Activated naive CD4-positive, alpha-beta T cell treated with anti-CD3 and anti-CD28 coated beads for 36 hours (primary cell): ENCODE measurements at regions not wholly inside any gene's neighbourhood (a gene's known extent, or its start where the extent isn't known, plus 50 kb on each side); places are given as distances from the start of the nearest gene placed in this dataset.

Source experiments
- CTCF ChIA-PET: fragments of 350-600 bp; sonication (Branson Sonifier 250); formaldehyde crosslinking; loops from one replicate; lab custom pipeline; 2021; ENCODE audit warnings: antibody characterized with exemption; lab: Charles Lee
- DNase-seq: peaks from one replicate; pipeline ENCODE4 v3.0.0-alpha.2; 2020
- H3K27ac Mint-ChIP-seq: one replicate; pipeline ENCODE4 v1.8.0; 2021; ENCODE audit warnings: mild to moderate bottlenecking, mixed read lengths
- H3K27me3 Mint-ChIP-seq: one replicate; pipeline ENCODE4 v1.8.0; 2021; ENCODE audit warnings: low read depth, mixed read lengths
- H3K36me3 Mint-ChIP-seq: one replicate; pipeline ENCODE4 v1.8.0; 2021; ENCODE audit warnings: low read depth, mixed read lengths
- H3K4me1 Mint-ChIP-seq: one replicate; pipeline ENCODE4 v1.8.0; 2021; ENCODE audit warnings: low read depth, mixed read lengths
- H3K4me3 Mint-ChIP-seq: one replicate; pipeline ENCODE4 v1.8.0; 2021; ENCODE audit warnings: mild to moderate bottlenecking, moderate library complexity, mixed read lengths
- H3K9me3 Mint-ChIP-seq: one replicate; pipeline ENCODE4 v1.8.0; 2021; ENCODE audit warnings: mixed read lengths
- intact Hi-C: fragments of 100-400 bp; cut with micrococcal nuclease; formaldehyde crosslinking; loops from one replicate; pipeline ENCODE4 v1.15.1; 2023

- no peaks in the 10 kb centered on the region for H3K36me3 Mint-ChIP-seq
- H3K4me1 Mint-ChIP-seq, result no peaks in the 10 kb centered on the region
- no peak overlapping the region for H3K27ac Mint-ChIP-seq
- CTCF ChIA-PET, result no interaction called here
- intact Hi-C loops, result no loop called here
- H3K9me3 Mint-ChIP-seq, result no peaks in the 10 kb centered on the region
- H3K4me3 Mint-ChIP-seq, result no peak overlapping the region
- H3K27me3 Mint-ChIP-seq, result no peaks in the 10 kb centered on the region
- no peak for DNase-seq
These were observed 83.5 kb downstream of the TBX22 start for GRCh38 chrX:80098038-80098437.

DNA sequence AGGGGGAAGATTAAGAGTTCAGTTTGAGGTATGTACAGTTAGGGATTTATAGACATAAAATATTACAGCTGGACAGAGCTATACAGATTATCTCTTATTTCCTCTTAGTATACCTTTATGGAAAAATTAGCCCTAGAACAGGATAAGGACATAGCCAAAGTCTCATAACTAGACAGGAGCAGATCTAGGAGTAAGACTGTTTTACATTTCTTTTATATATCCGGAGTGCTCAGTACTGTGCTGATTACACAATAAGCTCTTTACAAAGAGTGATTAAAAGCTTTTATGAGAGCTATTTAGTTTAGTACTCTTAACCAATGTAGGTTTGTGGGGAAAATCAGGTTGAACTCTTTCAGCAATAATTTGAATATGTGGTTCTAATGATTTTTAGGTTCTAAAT is 105.8 kb downstream of the TBX22 start:
- Mint-ChIP-seq H3K27ac (no peak overlapping the region), H3K27me3 (no peaks in the 10 kb centered on the region), H3K9me3 (no peaks in the 10 kb centered on the region), H3K36me3 (no peaks in the 10 kb centered on the region), H3K4me1 (no peaks in the 10 kb centered on the region), H3K4me3 (no peak overlapping the region)
- CTCF ChIA-PET, result no interaction called here
- intact Hi-C loops, result no loop called here
- no peak for DNase-seq

DNA sequence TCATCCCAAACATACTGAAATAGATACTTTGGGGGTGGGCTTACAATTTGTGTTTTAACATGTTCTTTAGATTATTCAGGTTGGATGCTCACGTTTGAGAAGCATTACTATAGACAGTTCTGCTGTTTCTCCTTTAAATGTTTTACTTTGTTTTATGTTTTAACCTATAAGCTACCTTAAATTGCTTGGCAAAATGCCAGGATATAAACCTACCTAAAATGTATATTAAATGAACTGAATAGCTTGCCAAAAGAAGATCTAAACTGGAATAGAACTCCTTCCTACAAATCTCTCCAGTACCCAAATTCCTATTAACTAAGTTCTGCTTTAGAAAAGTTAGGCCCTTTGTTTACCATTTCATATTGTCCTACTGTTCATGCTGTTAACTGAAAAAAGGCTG is 124.4 kb downstream of the TBX22 start:
- Mint-ChIP-seq H3K36me3 (no peaks in the 10 kb centered on the region), H3K4me3 (no peak overlapping the region)

GRCh38 chrX:80139564-80139963 is 125.0 kb downstream of the TBX22 start:
- Mint-ChIP-seq H3K4me3 (no peak overlapping the region), H3K36me3 (no peaks in the 10 kb centered on the region), H3K27me3 (no peaks in the 10 kb centered on the region), H3K9me3 (peaks cover 2% of the 10 kb centered on the region), H3K4me1 (no peaks in the 10 kb centered on the region), H3K27ac (no peak overlapping the region)
- no peak for DNase-seq
- intact Hi-C loops, result no loop called here
- CTCF ChIA-PET, result no interaction called here

More for the DNA sequence above, 124.4 kb downstream of the TBX22 start:
- intact Hi-C loops, result no loop called here
- CTCF ChIA-PET, result no interaction called here
- H3K4me1 Mint-ChIP-seq, result no peaks in the 10 kb centered on the region
- no peak for DNase-seq
- peaks cover 2% of the 10 kb centered on the region for H3K9me3 Mint-ChIP-seq
- H3K27me3 Mint-ChIP-seq, result no peaks in the 10 kb centered on the region
- H3K27ac Mint-ChIP-seq, result no peak overlapping the region

DNA sequence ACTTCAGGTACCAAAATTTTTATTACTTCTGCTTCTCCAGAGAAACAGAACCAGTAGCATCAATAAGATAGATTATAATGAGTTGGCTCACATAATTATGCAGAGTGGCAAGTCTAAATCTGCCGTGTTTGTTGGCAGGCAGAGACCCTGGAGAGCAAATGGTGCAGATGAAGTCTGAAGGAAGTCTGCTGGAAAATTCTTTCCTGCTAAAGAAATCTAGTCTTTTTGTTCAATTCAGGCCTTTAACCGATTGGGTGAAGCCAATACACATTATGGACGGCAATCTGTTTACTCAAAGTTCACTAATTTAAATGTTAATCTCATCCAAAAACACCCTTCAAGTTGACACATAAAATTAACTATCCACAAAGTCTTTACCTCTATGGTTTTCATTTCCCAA is 156.0 kb downstream of the TBX22 start:
- H3K4me1 Mint-ChIP-seq, result no peaks in the 10 kb centered on the region
- CTCF ChIA-PET, result no interaction called here
- intact Hi-C loops, result no loop called here
- no peaks in the 10 kb centered on the region for H3K9me3 Mint-ChIP-seq
- no peaks in the 10 kb centered on the region for H3K27me3 Mint-ChIP-seq
- no peak overlapping the region for H3K4me3 Mint-ChIP-seq
- H3K36me3 Mint-ChIP-seq, result no peaks in the 10 kb centered on the region
- DNase-seq, result no peak
- no peak overlapping the region for H3K27ac Mint-ChIP-seq

DNA sequence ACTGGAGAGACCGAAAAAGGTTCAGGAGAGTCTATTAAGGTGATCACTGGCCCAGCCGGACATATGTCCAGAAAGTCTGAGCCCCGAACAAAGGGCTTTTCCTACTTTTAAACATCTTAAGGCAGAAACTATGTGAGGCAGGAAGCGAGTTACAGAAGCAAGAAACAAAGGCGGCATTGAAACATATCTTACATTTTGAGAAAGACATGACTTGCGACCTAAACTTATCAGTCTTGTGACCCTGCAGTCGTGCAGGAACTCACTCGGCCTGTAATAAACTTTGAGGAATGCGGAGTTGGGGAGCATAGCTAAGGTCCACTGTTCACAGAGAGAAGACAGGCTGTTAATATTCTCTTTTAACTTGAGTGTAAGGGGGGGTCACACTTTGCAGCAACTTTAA is 158.7 kb downstream of the TBX22 start:
- H3K4me3 Mint-ChIP-seq, result no peak overlapping the region
- H3K36me3 Mint-ChIP-seq, result no peaks in the 10 kb centered on the region
- H3K9me3 Mint-ChIP-seq, result no peaks in the 10 kb centered on the region
- no peak for DNase-seq
- no peaks in the 10 kb centered on the region for H3K27me3 Mint-ChIP-seq
- H3K4me1 Mint-ChIP-seq, result no peaks in the 10 kb centered on the region
- CTCF ChIA-PET, result no interaction called here
- H3K27ac Mint-ChIP-seq, result no peak overlapping the region
- intact Hi-C loops, result no loop called here

DNA sequence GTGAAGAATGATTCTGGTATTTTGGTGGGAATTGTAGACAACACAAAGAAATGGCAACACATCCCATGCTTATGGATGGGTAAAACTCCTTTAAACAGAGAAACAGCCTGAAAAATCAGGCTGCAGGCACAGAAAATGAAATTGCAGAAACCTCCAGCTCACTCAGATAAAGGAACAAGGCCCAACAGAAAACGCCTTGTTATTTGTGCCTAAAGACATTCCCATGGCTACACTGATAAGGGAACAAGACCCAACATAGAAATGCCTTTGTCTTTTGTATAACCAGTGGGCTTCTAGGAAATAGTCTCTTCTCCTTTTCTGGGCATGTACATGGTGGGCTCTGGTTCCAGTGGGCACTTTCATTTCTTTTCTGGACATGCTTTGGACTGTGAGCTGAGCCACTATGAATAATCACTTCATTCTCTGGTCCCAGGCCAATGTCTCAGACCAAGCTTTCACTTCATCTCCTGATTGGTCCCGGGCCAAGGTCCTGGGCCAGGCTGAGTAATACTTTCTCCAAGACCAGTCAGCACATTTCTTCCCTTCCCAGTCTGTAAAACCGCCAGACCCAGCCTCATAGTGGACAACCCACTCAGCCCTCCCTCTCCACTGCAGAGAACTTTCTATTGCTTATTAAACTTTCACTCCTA is 160.5 kb downstream of the TBX22 start:
- Mint-ChIP-seq H3K4me3 (no peak overlapping the region), H3K36me3 (no peaks in the 10 kb centered on the region), H3K27me3 (no peaks in the 10 kb centered on the region), H3K27ac (no peak overlapping the region), H3K4me1 (no peaks in the 10 kb centered on the region), H3K9me3 (no peaks in the 10 kb centered on the region)
- DNase-seq, result no peak
- intact Hi-C loops, result no loop called here
- CTCF ChIA-PET, result no interaction called here

GRCh38 chrX:80181079-80181478 is 166.5 kb downstream of the TBX22 start:
- intact Hi-C loops, result no loop called here
- H3K4me1 Mint-ChIP-seq, result no peaks in the 10 kb centered on the region
- CTCF ChIA-PET, result no interaction called here
- H3K36me3 Mint-ChIP-seq, result no peaks in the 10 kb centered on the region
- H3K4me3 Mint-ChIP-seq, result no peak overlapping the region
- no peak for DNase-seq
- H3K9me3 Mint-ChIP-seq, result no peaks in the 10 kb centered on the region
- no peaks in the 10 kb centered on the region for H3K27me3 Mint-ChIP-seq
- H3K27ac Mint-ChIP-seq, result no peak overlapping the region

DNA sequence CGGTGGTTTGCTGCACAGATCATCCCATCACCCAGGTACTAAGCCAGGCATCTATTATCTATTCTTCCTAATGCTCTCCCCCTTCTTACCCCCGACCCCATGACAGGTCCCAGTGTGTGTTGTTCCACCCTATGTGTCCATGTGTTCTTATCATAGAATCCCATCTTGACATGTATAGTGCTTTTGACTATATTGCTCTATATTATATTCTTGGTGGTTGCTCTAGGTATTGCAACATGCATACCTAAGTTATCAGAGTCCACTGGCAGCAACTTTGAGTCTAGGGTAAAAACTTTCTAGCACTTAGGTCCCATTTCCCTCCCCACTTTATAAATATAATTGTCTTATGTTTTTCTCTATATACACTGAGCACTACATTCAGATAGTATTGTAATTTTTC is 170.3 kb downstream of the TBX22 start:
- DNase-seq, result no peak
- H3K36me3 Mint-ChIP-seq, result no peaks in the 10 kb centered on the region
- H3K9me3 Mint-ChIP-seq, result no peaks in the 10 kb centered on the region
- H3K4me1 Mint-ChIP-seq, result no peaks in the 10 kb centered on the region
- no peak overlapping the region for H3K27ac Mint-ChIP-seq
- intact Hi-C loops, result no loop called here
- no peak overlapping the region for H3K4me3 Mint-ChIP-seq
- CTCF ChIA-PET, result no interaction called here
- H3K27me3 Mint-ChIP-seq, result no peaks in the 10 kb centered on the region

DNA sequence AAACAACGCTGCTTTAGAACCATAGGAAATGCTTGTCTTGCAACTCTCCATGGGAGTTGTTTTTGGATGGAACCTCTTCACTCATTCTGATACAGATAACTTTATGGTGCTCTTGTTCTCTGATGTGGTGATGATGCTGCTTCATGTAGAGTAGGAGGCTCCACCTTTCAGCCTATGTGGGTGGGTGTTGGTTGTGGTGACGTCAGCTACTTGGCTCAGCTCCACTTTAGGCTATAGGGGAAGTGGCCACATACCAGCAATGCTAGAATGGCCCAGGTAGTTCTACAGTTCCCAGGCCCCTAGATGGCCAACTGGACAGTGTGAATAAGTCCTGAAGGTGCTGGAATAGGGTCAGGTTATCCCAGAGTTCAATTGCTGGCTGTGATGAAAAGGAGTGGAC is 192.1 kb downstream of the TBX22 start:
- H3K27me3 Mint-ChIP-seq, result no peaks in the 10 kb centered on the region
- H3K36me3 Mint-ChIP-seq, result no peaks in the 10 kb centered on the region
- DNase-seq, result no peak
- no peak overlapping the region for H3K27ac Mint-ChIP-seq
- intact Hi-C loops, result no loop called here
- no peaks in the 10 kb centered on the region for H3K9me3 Mint-ChIP-seq
- CTCF ChIA-PET, result no interaction called here
- H3K4me1 Mint-ChIP-seq, result no peaks in the 10 kb centered on the region
- H3K4me3 Mint-ChIP-seq, result no peak overlapping the region

GRCh38 chrX:80207327-80207726 is 192.8 kb downstream of the TBX22 start:
- CTCF ChIA-PET, result no interaction called here
- Mint-ChIP-seq H3K9me3 (no peaks in the 10 kb centered on the region), H3K36me3 (no peaks in the 10 kb centered on the region), H3K27me3 (no peaks in the 10 kb centered on the region), H3K4me1 (no peaks in the 10 kb centered on the region), H3K4me3 (no peak overlapping the region), H3K27ac (no peak overlapping the region)
- intact Hi-C loops, result no loop called here
- DNase-seq, result no peak

- Mint-ChIP-seq H3K4me1 (no peaks in the 10 kb centered on the region), H3K36me3 (no peaks in the 10 kb centered on the region), H3K27ac (no peak overlapping the region), H3K4me3 (no peak overlapping the region), H3K27me3 (no peaks in the 10 kb centered on the region), H3K9me3 (peaks cover 12% of the 10 kb centered on the region)
- DNase-seq, result no peak
- CTCF ChIA-PET, result no interaction called here
- intact Hi-C loops, result no loop called here
These were observed 201.5 kb downstream of the TBX22 start for GRCh38 chrX:80216086-80216485.

DNA sequence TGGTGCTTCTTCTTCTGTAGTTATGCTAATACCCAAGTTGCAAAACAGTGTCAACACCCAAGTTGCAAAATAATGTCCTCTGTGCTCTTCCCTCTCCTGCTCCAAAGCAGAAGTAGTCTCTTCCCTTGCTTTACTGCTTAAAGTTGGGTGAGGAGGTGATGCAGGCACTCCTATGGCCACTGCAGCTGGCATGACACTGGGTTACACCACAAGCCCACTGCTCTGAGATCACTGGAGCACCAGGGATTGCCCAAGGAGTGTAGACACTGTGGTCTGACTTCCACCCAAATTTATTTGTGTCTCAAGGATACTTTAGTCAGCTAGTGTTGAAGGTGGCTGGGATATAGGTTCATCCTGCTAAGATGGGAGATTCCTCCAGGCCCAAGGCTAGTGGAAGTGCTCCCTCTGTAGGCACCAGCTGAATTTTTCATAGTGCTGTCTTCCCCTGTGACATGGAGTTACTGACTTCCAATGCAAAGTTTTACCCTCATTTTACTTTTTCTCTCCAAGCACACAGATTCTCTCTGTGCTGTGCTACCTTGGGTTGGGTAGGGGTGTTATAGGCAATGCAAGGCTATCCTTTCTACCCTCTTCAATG is 196.2 kb upstream of the TENT5D start:
- Mint-ChIP-seq H3K9me3 (peaks cover 2% of the 10 kb centered on the region), H3K4me1 (no peaks in the 10 kb centered on the region), H3K4me3 (no peak overlapping the region), H3K36me3 (no peaks in the 10 kb centered on the region), H3K27ac (no peak overlapping the region), H3K27me3 (no peaks in the 10 kb centered on the region)
- CTCF ChIA-PET, result no interaction called here
- intact Hi-C loops, result no loop called here
- DNase-seq, result no peak
